WTC11 (cell line): ENCODE measurements at regions not wholly inside any gene's neighbourhood (a gene's known extent, or its start where the extent isn't known, plus 50 kb on each side); places are given as distances from the start of the nearest gene placed in this dataset.

Experiments used
- CBFB ChIP-seq: sonication (generic); formaldehyde crosslinking; IDR thresholded peaks from 2 replicates; pipeline ENCODE4 v1.8.1; 2022; ENCODE audit warnings: mild to moderate bottlenecking, low read depth, missing genetic modification reagents
- E2F1 ChIP-seq: sonication (generic); formaldehyde crosslinking; IDR thresholded peaks from 2 replicates; pipeline ENCODE4 v1.8.0; 2022; ENCODE audit warnings: mild to moderate bottlenecking, missing genetic modification reagents
- E2F4 ChIP-seq: sonication (generic); formaldehyde crosslinking; IDR thresholded peaks from 2 replicates; pipeline ENCODE4 v1.8.1; 2022; ENCODE audit warnings: low read depth, mild to moderate bottlenecking, moderate library complexity, missing genetic modification reagents, borderline replicate concordance
- ETV6 ChIP-seq: sonication (generic); formaldehyde crosslinking; IDR thresholded peaks from 2 replicates; pipeline ENCODE4 v1.8.1; 2022; ENCODE audit warnings: mild to moderate bottlenecking, missing genetic modification reagents
- FOXP4 ChIP-seq: sonication (generic); formaldehyde crosslinking; IDR thresholded peaks from 2 replicates; pipeline ENCODE4 v1.8.0; 2022; ENCODE audit warnings: mild to moderate bottlenecking, missing genetic modification reagents
- IRF1 ChIP-seq: sonication (generic); formaldehyde crosslinking; IDR thresholded peaks from 2 replicates; pipeline ENCODE4 v1.8.0; 2023; ENCODE audit warnings: missing genetic modification reagents
- KAT7 ChIP-seq: sonication (generic); formaldehyde crosslinking; IDR thresholded peaks from 2 replicates; pipeline ENCODE4 v1.8.1; 2023; ENCODE audit warnings: missing genetic modification reagents, mild to moderate bottlenecking, borderline replicate concordance
- NFYB ChIP-seq: sonication (generic); formaldehyde crosslinking; conservative IDR thresholded peaks from 2 replicates; pipeline ENCODE4 v1.8.0; 2022; ENCODE audit warnings: low read depth, missing genetic modification reagents
- PRRX2 ChIP-seq: fragments of 250-450 bp; sonication (Bioruptor Pico); IDR thresholded peaks from 2 replicates; pipeline ENCODE4 v1.8.0; 2021; ENCODE audit warnings: mild to moderate bottlenecking
- ZNF121 ChIP-seq: sonication (generic); formaldehyde crosslinking; IDR thresholded peaks from 2 replicates; pipeline ENCODE4 v1.8.0; 2023; ENCODE audit warnings: missing genetic modification reagents
- ZNF232 ChIP-seq: sonication (generic); formaldehyde crosslinking; IDR thresholded peaks from 2 replicates; pipeline ENCODE4 v1.8.0; 2022; ENCODE audit warnings: mild to moderate bottlenecking, missing genetic modification reagents
- TF ChIP-seq, protein P1 (sequence below): sonication (generic); formaldehyde crosslinking; IDR thresholded peaks from 2 replicates; pipeline ENCODE4 v1.8.0; 2022; ENCODE audit warnings: mild to moderate bottlenecking, missing genetic modification reagents
- TF ChIP-seq, protein P2 (sequence below): fragments of 200-600 bp; IDR thresholded peaks from 2 replicates; pipeline ENCODE4 v1.8.0; 2022; ENCODE audit warnings: antibody characterized with exemption

GRCh38 chr5:51201708-51202107 is 181.5 kb upstream of the ISL1 start:
- TF ChIP-seq FOXP4 (CRISPR knock-in tag): no peak
- no peak for TF ChIP-seq ZNF232
- TF ChIP-seq, protein P1, sequence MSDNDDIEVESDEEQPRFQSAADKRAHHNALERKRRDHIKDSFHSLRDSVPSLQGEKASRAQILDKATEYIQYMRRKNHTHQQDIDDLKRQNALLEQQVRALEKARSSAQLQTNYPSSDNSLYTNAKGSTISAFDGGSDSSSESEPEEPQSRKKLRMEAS (CRISPR knock-in tag): no peak
- TF ChIP-seq KAT7: no peak
- no peak for TF ChIP-seq E2F4
- TF ChIP-seq, protein P2, sequence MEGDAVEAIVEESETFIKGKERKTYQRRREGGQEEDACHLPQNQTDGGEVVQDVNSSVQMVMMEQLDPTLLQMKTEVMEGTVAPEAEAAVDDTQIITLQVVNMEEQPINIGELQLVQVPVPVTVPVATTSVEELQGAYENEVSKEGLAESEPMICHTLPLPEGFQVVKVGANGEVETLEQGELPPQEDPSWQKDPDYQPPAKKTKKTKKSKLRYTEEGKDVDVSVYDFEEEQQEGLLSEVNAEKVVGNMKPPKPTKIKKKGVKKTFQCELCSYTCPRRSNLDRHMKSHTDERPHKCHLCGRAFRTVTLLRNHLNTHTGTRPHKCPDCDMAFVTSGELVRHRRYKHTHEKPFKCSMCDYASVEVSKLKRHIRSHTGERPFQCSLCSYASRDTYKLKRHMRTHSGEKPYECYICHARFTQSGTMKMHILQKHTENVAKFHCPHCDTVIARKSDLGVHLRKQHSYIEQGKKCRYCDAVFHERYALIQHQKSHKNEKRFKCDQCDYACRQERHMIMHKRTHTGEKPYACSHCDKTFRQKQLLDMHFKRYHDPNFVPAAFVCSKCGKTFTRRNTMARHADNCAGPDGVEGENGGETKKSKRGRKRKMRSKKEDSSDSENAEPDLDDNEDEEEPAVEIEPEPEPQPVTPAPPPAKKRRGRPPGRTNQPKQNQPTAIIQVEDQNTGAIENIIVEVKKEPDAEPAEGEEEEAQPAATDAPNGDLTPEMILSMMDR: no peak
- TF ChIP-seq ETV6 (CRISPR knock-in tag): no peak
- TF ChIP-seq IRF1 (CRISPR knock-in tag): no peak
- no peak for TF ChIP-seq E2F1 (CRISPR knock-in tag)
- TF ChIP-seq PRRX2 (CRISPR knock-in tag): no peak
- no peak for TF ChIP-seq NFYB (CRISPR knock-in tag)
- no peak for TF ChIP-seq ZNF121 (CRISPR knock-in tag)
- no peak for TF ChIP-seq CBFB (CRISPR knock-in tag)
